Adrenal gland (tissue), 5 donors: ENCODE measurements at regions not wholly inside any gene's neighbourhood (a gene's known extent, or its start where the extent isn't known, plus 50 kb on each side); places are given as distances from the start of the nearest gene placed in this dataset.

ENCODE experiments used
- POLR2A ChIP-seq, 2 donors: fragments of 450-650 bp; IDR thresholded peaks; one replicate each; pipeline ENCODE4 v1.6.1; 2017; ENCODE audit warnings: antibody characterized with exemption in 2 of 2, mild to moderate bottlenecking in 2 of 2, moderate library complexity in 1 of 2
- TF ChIP-seq, protein P1 (sequence below), 6 experiments: fragments of 450-650 bp in 4 of 6; fragments of 200-600 bp in 2 of 6; sonication (generic) in 1 of 6; IDR thresholded peaks; 1 replicate in 5 of 6; 2 replicates in 1 of 6; pipeline versions ENCODE4 v1.5.1 to v1.8.0; 2016 to 2021; ENCODE audit warnings: antibody characterized with exemption in 6 of 6, mild to moderate bottlenecking in 2 of 6, moderate library complexity in 1 of 6
- donor health status: DM: no; HTN: no; CAD: no.

DNA sequence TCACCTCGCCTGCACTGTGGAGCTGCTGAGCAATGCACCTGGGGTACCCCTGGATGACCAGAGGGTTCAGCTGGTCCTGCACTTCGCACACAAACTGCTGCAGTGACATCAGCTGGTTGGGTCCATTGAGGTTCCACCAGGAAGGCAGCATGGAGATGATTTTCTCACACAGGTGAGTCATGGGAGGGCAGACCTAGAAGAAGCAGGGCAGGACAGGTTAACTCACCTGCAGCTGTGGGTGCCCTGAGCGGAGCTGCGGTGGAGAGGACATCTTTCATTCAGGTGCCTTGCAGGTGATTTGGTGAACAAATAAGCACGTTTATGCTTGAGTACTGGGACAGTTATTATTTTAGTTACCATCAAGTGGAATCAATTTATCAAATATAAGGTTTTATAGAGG is 73.6 kb downstream of the CTSL start:
- TF ChIP-seq, protein P1, sequence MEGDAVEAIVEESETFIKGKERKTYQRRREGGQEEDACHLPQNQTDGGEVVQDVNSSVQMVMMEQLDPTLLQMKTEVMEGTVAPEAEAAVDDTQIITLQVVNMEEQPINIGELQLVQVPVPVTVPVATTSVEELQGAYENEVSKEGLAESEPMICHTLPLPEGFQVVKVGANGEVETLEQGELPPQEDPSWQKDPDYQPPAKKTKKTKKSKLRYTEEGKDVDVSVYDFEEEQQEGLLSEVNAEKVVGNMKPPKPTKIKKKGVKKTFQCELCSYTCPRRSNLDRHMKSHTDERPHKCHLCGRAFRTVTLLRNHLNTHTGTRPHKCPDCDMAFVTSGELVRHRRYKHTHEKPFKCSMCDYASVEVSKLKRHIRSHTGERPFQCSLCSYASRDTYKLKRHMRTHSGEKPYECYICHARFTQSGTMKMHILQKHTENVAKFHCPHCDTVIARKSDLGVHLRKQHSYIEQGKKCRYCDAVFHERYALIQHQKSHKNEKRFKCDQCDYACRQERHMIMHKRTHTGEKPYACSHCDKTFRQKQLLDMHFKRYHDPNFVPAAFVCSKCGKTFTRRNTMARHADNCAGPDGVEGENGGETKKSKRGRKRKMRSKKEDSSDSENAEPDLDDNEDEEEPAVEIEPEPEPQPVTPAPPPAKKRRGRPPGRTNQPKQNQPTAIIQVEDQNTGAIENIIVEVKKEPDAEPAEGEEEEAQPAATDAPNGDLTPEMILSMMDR (IDR thresholded peaks at IDR 0.05) = no peak
- no peak for TF ChIP-seq POLR2A (IDR thresholded peaks at IDR 0.05)
